AG04450 (cell line): ENCODE measurements at regions not wholly inside any gene's neighbourhood (a gene's known extent, or its start where the extent isn't known, plus 50 kb on each side); places are given as distances from the start of the nearest gene placed in this dataset.
"Not testable (repeated sequence)": the region's sequence is repeated elsewhere in the genome, so short reads cannot be mapped to it uniquely, and the experiment has no call there.

Experiments
- CTCF ChIA-PET: fragments of 300-600, 350-600 bp; formaldehyde crosslinking; extraction: SDS; loops from one replicate; lab custom pipeline; 2022; ENCODE audit warnings: antibody characterized with exemption, inconsistent platforms; lab: Charles Lee
- POLR2A ChIA-PET: fragments of 350-600 bp; formaldehyde crosslinking; extraction: SDS; loops from one replicate; lab custom pipeline; 2021; ENCODE audit warnings: antibody characterized with exemption, inconsistent platforms; lab: Yijun Ruan, JAX
- DNase-seq: peaks from one replicate; pipeline ENCODE4 v3.0.0-alpha.2; 2011; ENCODE audit warnings: low read depth, low spot score
- H3K27ac ChIP-seq: one replicate; pipeline ENCODE4 v1.5.1; 2012; ENCODE audit warnings: low read depth, low read length, control low read depth
- H3K27me3 ChIP-seq: one replicate; pipeline ENCODE4 v1.6.0; 2012; ENCODE audit warnings: low read length; ENCODE audit not compliant: control insufficient read depth, insufficient read depth
- H3K4me3 ChIP-seq: 2 replicates; pipeline ENCODE4 v1.5.1; 2011; ENCODE audit warnings: mild to moderate bottlenecking, low read depth, low read length, control low read depth
- H3K9me3 ChIP-seq: 2 replicates; pipeline ENCODE4 v1.5.1; 2012; ENCODE audit warnings: low read length; ENCODE audit not compliant: control insufficient read depth, insufficient read depth
- CTCF ChIP-seq: IDR thresholded peaks from 2 replicates; pipeline ENCODE4 v1.5.1; 2011; ENCODE audit warnings: low read depth, low read length, control low read depth, inconsistent platforms

DNA sequence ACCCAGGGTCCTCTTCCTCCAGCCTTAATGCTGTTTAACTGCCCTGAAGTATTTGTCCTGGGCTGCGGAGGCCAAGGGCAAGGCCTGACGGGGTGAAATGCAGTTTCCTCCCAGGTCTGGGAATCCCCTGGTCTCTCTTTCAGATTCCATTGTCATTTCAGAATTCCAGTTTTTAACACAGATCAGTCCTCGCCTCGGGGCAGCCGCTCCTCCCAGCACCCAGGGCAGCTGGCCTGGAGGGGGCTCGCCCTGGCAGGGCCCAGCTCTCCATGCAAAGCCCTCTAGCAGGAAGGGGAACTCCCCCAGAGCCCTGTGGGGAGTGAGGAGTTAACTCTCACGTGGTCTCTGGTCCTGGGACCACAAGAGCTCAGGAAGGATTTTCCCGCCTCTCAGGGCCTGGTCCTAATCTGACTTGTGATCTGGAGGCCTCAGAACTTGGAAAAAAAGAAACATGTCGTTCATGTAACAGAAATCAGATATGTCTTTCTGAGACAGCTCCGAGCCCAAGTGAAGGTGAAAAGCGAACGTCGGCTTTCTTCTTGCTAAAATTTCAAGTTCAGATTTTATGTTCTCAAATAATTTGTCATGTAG lies 265.6 kb upstream of the SFSWAP start:
- Histone ChIP-seq H3K27me3 (no peaks in the 10 kb centered on the region), H3K27ac (no peak overlapping the region), H3K4me3 (no peak overlapping the region), H3K9me3 (peaks cover 53% of the 10 kb centered on the region)
- CTCF ChIA-PET = no interaction called here
- POLR2A ChIA-PET = no interaction called here
- no peak for TF ChIP-seq CTCF
- DNase-seq = no peak

- POLR2A ChIA-PET = no interaction called here
- CTCF ChIA-PET = no interaction called here
Observed at GRCh38 chr12:131445795-131446194, 265.1 kb upstream of the SFSWAP start.

DNA sequence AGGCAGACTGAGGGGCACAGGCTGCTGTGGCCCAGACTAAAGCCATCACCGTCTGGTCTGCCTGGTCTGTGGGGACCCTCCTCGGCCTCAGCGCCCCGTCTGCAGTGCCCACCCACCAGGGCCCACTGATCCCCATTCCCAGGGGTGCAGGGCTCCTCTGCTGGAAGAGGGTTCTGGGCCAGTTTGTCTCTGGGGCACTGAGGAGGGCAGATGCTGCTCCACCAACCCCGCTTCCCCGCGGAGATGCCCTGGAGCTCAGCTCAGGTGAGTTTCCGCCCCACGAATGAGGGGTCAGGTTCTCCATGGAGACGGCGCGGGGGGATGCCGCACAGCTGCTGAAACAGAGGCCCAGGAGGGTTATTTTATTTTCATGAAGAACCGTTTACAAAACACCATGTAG lies 263.3 kb upstream of the SFSWAP start:
- CTCF ChIA-PET, H3K4me3 ChIP-seq, POLR2A ChIA-PET, H3K27me3 ChIP-seq, H3K27ac ChIP-seq, DNase-seq: not testable (repeated sequence)
- peaks cover 55% of the 10 kb centered on the region for H3K9me3 ChIP-seq

More at GRCh38 chr12:131445795-131446194, 265.1 kb upstream of the SFSWAP start:
- Histone ChIP-seq H3K27me3 (no peaks in the 10 kb centered on the region), H3K9me3 (peaks cover 53% of the 10 kb centered on the region), H3K4me3 (no peak overlapping the region), H3K27ac (no peak overlapping the region)
- TF ChIP-seq CTCF = no peak
- DNase-seq = no peak

GRCh38 chr12:131448254-131448795 lies 262.6 kb upstream of the SFSWAP start:
- POLR2A ChIA-PET = no interaction called here
- no peak for TF ChIP-seq CTCF
- Histone ChIP-seq H3K27ac (no peak overlapping the region), H3K9me3 (peaks cover 52% of the 10 kb centered on the region), H3K4me3 (no peak overlapping the region), H3K27me3 (no peaks in the 10 kb centered on the region)
- no peak for DNase-seq
- CTCF ChIA-PET = no interaction called here

DNA sequence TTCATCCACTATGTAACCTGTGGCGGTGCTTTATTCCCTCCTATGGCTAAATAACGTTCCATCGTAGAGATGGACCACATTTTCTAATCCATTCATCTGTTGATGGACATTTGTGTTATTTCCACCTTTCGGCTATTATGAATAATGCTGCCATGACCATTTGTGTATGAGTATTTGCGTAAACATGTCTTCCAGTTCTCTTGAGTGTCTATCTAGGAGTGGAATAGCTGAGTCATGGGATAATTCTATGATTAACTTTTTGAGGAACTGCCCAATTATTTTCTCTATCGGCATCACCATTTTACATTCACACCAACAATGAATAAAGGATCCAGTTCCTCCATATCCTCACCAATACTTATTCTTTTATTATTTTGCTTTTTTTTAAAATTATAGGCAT lies 261.9 kb upstream of the SFSWAP start:
- H3K27me3 ChIP-seq = no peaks in the 10 kb centered on the region
- POLR2A ChIA-PET = no interaction called here
- DNase-seq = no peak
- CTCF ChIA-PET = no interaction called here
- TF ChIP-seq CTCF = no peak
- no peak overlapping the region for H3K4me3 ChIP-seq
- peaks cover 45% of the 10 kb centered on the region for H3K9me3 ChIP-seq
- no peak overlapping the region for H3K27ac ChIP-seq
